ENCODE measurements at regions not wholly inside any gene's neighbourhood (a gene's known extent, or its start where the extent isn't known, plus 50 kb on each side); places are given as distances from the start of the nearest gene placed in this dataset.
A peak's percentile ranks its signal among the peaks of the same experiment; 100 is the strongest.
"Not testable (repeated sequence)": the region's sequence is repeated elsewhere in the genome, so short reads cannot be mapped to it uniquely, and the experiment has no call there.

- H3K4me3 ChIP-seq (ENCODE audit: low read length) = no peak overlapping the region
- TF ChIP-seq, protein P1, sequence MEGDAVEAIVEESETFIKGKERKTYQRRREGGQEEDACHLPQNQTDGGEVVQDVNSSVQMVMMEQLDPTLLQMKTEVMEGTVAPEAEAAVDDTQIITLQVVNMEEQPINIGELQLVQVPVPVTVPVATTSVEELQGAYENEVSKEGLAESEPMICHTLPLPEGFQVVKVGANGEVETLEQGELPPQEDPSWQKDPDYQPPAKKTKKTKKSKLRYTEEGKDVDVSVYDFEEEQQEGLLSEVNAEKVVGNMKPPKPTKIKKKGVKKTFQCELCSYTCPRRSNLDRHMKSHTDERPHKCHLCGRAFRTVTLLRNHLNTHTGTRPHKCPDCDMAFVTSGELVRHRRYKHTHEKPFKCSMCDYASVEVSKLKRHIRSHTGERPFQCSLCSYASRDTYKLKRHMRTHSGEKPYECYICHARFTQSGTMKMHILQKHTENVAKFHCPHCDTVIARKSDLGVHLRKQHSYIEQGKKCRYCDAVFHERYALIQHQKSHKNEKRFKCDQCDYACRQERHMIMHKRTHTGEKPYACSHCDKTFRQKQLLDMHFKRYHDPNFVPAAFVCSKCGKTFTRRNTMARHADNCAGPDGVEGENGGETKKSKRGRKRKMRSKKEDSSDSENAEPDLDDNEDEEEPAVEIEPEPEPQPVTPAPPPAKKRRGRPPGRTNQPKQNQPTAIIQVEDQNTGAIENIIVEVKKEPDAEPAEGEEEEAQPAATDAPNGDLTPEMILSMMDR (IDR thresholded peaks at IDR 0.05; ENCODE audit: insufficient read depth, low read depth, low read length, missing control alignments) = no peak
- DNase-seq (ENCODE audit: low read depth) = no peak
These were observed 83.2 kb upstream of the MYO10 start for GRCh38 chr5:17019324-17019723.

DNA sequence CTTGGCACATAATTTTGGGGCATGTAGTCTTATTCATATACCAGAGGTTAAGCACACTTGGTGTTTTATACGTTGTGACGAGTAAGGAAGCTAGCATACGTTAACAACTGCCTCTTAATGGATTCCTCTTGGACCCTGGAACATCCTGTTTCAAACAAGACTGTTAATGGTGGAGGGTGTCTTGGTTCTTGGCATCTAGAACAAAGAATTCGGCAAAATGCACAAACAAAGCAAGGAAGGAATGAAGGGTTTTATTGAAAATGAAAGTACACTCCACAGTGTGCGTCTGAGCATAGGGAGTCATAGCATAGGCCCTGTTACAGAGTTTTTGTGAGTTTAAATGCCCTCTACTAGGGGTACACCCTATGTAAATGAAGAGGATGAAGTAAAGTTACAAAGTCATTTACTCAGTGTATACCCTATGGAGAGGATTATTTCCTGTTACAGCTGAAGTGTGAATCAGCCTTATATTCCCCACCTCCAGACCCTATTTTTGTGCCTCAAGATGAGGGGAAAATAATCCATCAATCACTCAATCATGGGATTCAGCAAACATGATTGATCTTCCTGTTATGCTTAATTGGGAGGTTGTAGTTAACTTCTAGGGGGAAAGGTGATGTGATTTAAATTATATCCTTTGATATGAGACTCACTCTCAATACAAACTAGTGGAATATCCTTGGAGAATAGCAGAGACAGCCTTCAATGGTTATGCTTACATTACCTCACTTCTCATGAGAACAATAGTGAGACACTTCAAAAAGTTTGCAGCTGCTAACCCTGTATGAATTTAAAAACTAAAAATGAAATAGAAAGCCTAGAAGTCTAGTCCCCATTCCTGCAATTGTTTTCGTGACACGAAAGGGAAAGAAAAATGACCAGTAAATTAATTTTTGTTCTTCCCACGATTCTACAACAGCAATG lies 84.9 kb upstream of the MYO10 start:
- TF ChIP-seq, protein P1 (IDR thresholded peaks at IDR 0.05; ENCODE audit: insufficient read depth, low read depth, low read length, missing control alignments) = no peak
- DNase-seq (ENCODE audit: low read depth) = no peak
- no peak overlapping the region for H3K4me3 ChIP-seq (ENCODE audit: low read length)

DNA sequence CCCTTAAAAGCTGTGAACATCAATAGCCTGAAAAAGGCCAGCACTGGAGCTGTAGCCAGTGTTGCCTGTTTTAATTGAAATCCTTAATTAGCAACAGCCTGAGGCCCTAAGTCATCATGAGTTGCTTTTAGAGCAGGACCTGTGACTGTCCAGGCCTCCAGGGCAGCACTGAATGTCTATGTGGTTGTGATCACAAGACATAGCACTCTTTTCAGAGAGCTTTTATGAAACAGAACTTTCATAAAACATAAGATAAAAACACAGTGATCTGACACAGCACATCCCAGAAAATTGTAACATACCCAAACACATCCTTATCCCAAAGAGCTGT lies 85.5 kb upstream of the MYO10 start:
- DNase-seq (ENCODE audit: low read depth) = peak; percentile 18
- TF ChIP-seq, protein P1 (IDR thresholded peaks at IDR 0.05; ENCODE audit: insufficient read depth, low read depth, low read length, missing control alignments) = no peak
- H3K4me3 ChIP-seq (ENCODE audit: low read length) = no peak overlapping the region

GRCh38 chr5:17022296-17022695 lies 86.2 kb upstream of the MYO10 start:
- H3K4me3 ChIP-seq (ENCODE audit: low read length) = no peak overlapping the region
- DNase-seq (ENCODE audit: low read depth) = no peak
- TF ChIP-seq, protein P1 (IDR thresholded peaks at IDR 0.05; ENCODE audit: insufficient read depth, low read depth, low read length, missing control alignments) = no peak

DNA sequence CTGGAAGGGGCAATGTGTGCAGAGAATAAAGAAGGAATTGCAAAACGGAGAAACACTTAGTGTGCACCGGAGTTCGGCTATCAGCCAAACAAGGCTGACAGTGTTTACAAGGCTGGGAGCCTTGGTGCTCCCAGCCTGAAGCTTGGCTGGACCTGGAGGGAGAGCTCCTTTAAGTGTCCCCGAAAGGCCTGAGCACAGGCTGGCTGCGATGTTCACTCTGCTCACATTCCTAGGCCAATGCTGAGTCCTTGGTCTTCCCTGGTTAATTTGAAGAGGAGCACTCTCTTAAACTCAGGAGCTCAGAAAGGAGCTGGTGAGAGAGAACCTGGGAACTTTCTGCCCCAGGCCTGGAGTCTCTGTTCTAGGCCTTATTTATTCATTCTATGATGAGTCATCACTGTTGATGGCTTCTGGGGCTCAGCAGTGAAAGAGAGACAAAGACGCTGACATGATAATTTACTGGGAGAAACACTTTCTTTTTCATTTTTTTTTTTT lies 88.6 kb upstream of the MYO10 start:
- H3K4me3 ChIP-seq (ENCODE audit: low read length) = no peak overlapping the region
- DNase-seq (ENCODE audit: low read depth) = peak; percentile 69
- TF ChIP-seq, protein P1 (IDR thresholded peaks at IDR 0.05; ENCODE audit: insufficient read depth, low read depth, low read length, missing control alignments) = no peak

GRCh38 chr5:17031659-17032277 lies 95.7 kb upstream of the MYO10 start:
- not testable (repeated sequence) for DNase-seq (ENCODE audit: low read depth); H3K4me3 ChIP-seq (ENCODE audit: low read length)

DNA sequence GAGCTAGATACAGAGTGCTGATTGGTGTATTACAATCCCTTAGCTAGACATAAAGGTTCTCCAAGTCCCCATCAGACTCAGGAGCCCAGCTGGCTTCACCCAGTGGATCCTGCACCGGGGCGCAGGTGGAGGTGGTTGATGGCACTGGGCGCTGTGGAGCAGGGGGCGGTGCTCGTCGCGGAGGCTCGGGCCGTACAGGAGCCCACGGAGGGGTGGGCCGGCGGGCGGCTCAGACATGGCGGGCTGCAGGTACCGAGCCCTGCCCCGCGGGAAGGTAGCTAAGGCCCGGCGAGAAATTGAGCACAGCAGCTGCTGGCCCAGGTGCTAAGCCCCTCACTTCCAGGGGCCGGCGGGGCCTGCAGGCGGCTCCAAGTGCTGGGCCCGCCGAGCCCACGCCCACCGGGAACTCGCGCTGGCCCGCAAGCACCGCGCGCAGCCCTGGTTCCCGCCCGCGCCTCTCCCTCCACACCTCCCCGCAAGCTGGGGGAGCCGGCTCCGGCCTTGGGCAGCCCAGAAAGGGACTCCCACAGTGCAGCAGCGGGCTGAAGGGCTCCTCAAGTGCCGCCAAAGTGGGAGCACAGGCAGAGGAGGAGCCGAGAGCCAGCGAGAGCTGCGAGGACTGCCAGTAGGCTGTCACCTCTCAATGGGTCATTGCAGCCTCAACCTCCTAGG lies 96.4 kb upstream of the MYO10 start:
- DNase-seq (ENCODE audit: low read depth); H3K4me3 ChIP-seq (ENCODE audit: low read length): not testable (repeated sequence)

GRCh38 chr5:17034992-17035391 lies 98.9 kb upstream of the MYO10 start:
- DNase-seq (ENCODE audit: low read depth) = not testable (repeated sequence)

More at GRCh38 chr5:17034992-17035391, 98.9 kb upstream of the MYO10 start:
- not testable (repeated sequence) for H3K4me3 ChIP-seq (ENCODE audit: low read length)

All from epithelial cell of esophagus (primary cell).